ENCODE measurements at regions not wholly inside any gene's neighbourhood (a gene's known extent, or its start where the extent isn't known, plus 50 kb on each side); places are given as distances from the start of the nearest gene placed in this dataset.

GRCh38 chr20:6921717-6922386 is 154.4 kb downstream of the BMP2 start:
- TF ChIP-seq, protein P1, sequence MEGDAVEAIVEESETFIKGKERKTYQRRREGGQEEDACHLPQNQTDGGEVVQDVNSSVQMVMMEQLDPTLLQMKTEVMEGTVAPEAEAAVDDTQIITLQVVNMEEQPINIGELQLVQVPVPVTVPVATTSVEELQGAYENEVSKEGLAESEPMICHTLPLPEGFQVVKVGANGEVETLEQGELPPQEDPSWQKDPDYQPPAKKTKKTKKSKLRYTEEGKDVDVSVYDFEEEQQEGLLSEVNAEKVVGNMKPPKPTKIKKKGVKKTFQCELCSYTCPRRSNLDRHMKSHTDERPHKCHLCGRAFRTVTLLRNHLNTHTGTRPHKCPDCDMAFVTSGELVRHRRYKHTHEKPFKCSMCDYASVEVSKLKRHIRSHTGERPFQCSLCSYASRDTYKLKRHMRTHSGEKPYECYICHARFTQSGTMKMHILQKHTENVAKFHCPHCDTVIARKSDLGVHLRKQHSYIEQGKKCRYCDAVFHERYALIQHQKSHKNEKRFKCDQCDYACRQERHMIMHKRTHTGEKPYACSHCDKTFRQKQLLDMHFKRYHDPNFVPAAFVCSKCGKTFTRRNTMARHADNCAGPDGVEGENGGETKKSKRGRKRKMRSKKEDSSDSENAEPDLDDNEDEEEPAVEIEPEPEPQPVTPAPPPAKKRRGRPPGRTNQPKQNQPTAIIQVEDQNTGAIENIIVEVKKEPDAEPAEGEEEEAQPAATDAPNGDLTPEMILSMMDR (conservative IDR thresholded peaks at IDR 0.05), result no peak
- no peak overlapping the region for H3K27ac ChIP-seq

DNA sequence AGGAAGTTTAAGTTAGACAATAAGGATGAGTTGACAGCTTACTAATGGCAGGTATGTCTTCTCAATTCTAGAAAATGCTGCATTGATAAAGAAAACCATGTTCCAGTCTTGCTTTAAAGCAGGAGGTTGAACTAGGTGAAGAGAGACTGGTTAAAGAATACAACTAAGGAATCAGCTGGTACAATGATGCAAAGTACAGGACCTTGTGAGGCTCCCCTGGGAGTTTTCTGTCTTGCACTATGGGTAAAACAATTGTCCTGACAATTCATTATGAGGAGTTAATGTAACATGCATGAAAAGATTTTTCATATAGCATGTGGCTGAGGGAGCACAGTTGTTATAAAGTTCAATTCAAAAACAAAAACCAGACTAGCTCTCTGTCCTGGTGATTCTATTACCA is 157.2 kb downstream of the BMP2 start:
- TF ChIP-seq, protein P1 (conservative IDR thresholded peaks at IDR 0.05), result no peak
- no peak overlapping the region for H3K27ac ChIP-seq

GRCh38 chr20:6925744-6926278 is 158.3 kb downstream of the BMP2 start:
- TF ChIP-seq, protein P1 (conservative IDR thresholded peaks at IDR 0.05), result no peak
- H3K27ac ChIP-seq, result no peak overlapping the region

DNA sequence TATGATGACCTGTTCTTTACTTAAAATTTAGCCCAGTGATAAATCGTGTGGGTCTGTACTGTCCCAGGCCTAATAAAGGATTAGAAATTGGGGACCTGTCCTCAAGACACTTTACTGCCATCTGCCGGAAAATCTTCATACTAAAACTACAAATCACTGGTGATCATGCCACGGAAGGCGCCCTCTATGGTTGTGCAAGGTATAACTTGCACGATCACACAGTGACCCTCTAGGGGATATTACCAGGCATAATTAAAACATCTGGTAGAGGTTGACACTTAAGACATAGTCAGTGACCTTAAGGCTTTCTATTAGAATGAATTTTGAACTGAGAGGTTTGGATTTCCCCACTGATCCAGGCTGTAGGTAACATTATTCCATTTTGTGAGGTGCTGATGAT is 172.6 kb downstream of the BMP2 start:
- TF ChIP-seq, protein P1 (conservative IDR thresholded peaks at IDR 0.05), result peak; percentile 59
- H3K27ac ChIP-seq, result no peak overlapping the region

GRCh38 chr20:6940876-6941275 is 173.4 kb downstream of the BMP2 start:
- TF ChIP-seq, protein P1 (conservative IDR thresholded peaks at IDR 0.05), result no peak
- no peak overlapping the region for H3K27ac ChIP-seq

- TF ChIP-seq, protein P1 (conservative IDR thresholded peaks at IDR 0.05), result no peak
Observed at GRCh38 chr20:6941571-6941970, 174.1 kb downstream of the BMP2 start.

DNA sequence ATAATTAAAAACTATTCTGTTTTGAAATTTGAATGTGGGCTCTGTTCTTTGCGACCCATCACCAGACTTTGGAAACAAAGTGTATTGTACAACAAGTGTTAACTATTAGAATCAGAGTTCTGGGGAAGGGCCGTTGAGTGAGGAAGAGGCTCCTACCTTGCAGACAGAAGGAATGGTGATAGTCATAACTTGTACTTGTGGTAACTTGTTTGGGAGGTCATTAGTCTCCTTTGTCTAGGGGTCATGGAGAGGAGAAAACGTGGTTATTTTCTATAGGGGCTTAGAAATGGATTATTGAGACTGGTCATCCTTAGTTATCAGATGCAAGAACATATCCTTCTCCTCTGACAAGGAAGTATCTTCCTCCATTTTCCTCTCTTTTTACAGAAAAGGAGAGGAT is 174.8 kb downstream of the BMP2 start:
- no peak overlapping the region for H3K27ac ChIP-seq
- TF ChIP-seq, protein P1 (conservative IDR thresholded peaks at IDR 0.05), result no peak

More at GRCh38 chr20:6941571-6941970, 174.1 kb downstream of the BMP2 start:
- H3K27ac ChIP-seq, result no peak overlapping the region
